ENCODE measurements at regions not wholly inside any gene's neighbourhood (a gene's known extent, or its start where the extent isn't known, plus 50 kb on each side); places are given as distances from the start of the nearest gene placed in this dataset.

GRCh38 chr9:2290382-2290781 is 275.2 kb downstream of the SMARCA2 start:
- no peak for TF ChIP-seq CTCF (IDR thresholded peaks at IDR 0.05)
- TF ChIP-seq ZFX (IDR thresholded peaks at IDR 0.05; ENCODE audit: borderline replicate concordance): no peak

Measured in 22Rv1 (cell line).